GM18508 (cell line): ENCODE measurements at regions not wholly inside any gene's neighbourhood (a gene's known extent, or its start where the extent isn't known, plus 50 kb on each side); places are given as distances from the start of the nearest gene placed in this dataset.
"Not testable (repeated sequence)": the region's sequence is repeated elsewhere in the genome, so short reads cannot be mapped to it uniquely, and the experiment has no call there.

Experiments used
- ATAC-seq: cut with Tn5 transposase; IDR thresholded peaks from one replicate; pipeline ENCODE4 v1.9.1; 2021; ENCODE audit warnings: moderate number of reproducible peaks; ENCODE audit not compliant: insufficient read depth, unreplicated experiment

- ATAC-seq: no peak
These were observed 246.7 kb downstream of the DLEU7 start for GRCh38 chr13:50596776-50597203.

- peak; percentile 32 for ATAC-seq
These were observed 245.2 kb downstream of the DLEU7 start for GRCh38 chr13:50598338-50598737.

GRCh38 chr13:50599046-50599445, 244.4 kb downstream of the DLEU7 start:
- no peak for ATAC-seq

- ATAC-seq: no peak
These were observed 243.6 kb downstream of the DLEU7 start for GRCh38 chr13:50599927-50600326.

GRCh38 chr13:50608370-50608769, 235.1 kb downstream of the DLEU7 start:
- no peak for ATAC-seq

GRCh38 chr13:50609011-50609410, 234.5 kb downstream of the DLEU7 start:
- no peak for ATAC-seq

GRCh38 chr13:50610238-50610637, 233.3 kb downstream of the DLEU7 start:
- no peak for ATAC-seq

GRCh38 chr13:50611117-50611781, 232.2 kb downstream of the DLEU7 start:
- ATAC-seq: no peak

- ATAC-seq: no peak
These were observed 230.8 kb downstream of the DLEU7 start for GRCh38 chr13:50612717-50613116.

- ATAC-seq: no peak
These were observed 230.1 kb downstream of the DLEU7 start for GRCh38 chr13:50613356-50613831.

GRCh38 chr13:50615234-50615633, 228.3 kb downstream of the DLEU7 start:
- no peak for ATAC-seq

- ATAC-seq: no peak
These were observed 227.4 kb downstream of the DLEU7 start for GRCh38 chr13:50616101-50616500.

GRCh38 chr13:50617134-50617721, 226.3 kb downstream of the DLEU7 start:
- no peak for ATAC-seq

- ATAC-seq: no peak
These were observed 225.3 kb downstream of the DLEU7 start for GRCh38 chr13:50618206-50618605.

GRCh38 chr13:50626101-50626547, 217.4 kb downstream of the DLEU7 start:
- ATAC-seq: no peak

GRCh38 chr13:50627111-50627510, 216.4 kb downstream of the DLEU7 start:
- no peak for ATAC-seq

- ATAC-seq: not testable (repeated sequence)
These were observed 215.0 kb downstream of the DLEU7 start for GRCh38 chr13:50628512-50628911.

GRCh38 chr13:50629497-50629896, 214.0 kb downstream of the DLEU7 start:
- ATAC-seq: no peak

- ATAC-seq: no peak
These were observed 213.5 kb downstream of the DLEU7 start for GRCh38 chr13:50629966-50630365.

GRCh38 chr13:50631041-50631440, 212.5 kb downstream of the DLEU7 start:
- no peak for ATAC-seq

GRCh38 chr13:50634339-50634738, 209.2 kb downstream of the DLEU7 start:
- no peak for ATAC-seq

- ATAC-seq: no peak
These were observed 208.0 kb downstream of the DLEU7 start for GRCh38 chr13:50635504-50635903.
